Stimulated activated CD8-positive, alpha-beta memory T cell treated with anti-CD3 and anti-CD28 coated beads, Interleukin-7, amount 100 ng/mL, for 1 hour (primary cell): ENCODE measurements at regions not wholly inside any gene's neighbourhood (a gene's known extent, or its start where the extent isn't known, plus 50 kb on each side); places are given as distances from the start of the nearest gene placed in this dataset.
"Not testable (repeated sequence)": the region's sequence is repeated elsewhere in the genome, so short reads cannot be mapped to it uniquely, and the experiment has no call there.

Experiments
- DNase-seq, 2 donors: peaks; one replicate each; pipeline ENCODE4 v3.0.0-alpha.2; 2020; ENCODE audit warnings: low read depth in 2 of 2

DNA sequence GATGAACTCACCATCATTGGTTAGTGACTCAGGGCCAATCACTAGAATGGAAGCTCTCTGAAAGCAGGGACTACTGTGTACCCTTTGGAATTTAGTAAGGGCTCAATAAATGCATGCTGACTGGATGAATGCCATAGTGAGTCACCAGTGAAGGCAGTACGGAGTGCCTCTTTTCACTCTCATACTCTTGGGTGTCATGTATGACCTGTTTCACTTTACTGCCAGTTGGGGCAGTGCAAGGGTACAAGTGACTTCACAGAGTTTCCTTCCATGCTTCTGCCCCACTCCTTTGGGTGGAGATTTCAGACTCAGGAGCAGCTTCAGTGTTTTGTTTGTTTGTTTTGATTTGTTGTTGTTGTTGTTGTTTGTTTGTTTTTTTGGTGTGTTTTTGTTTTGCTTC is 57.7 kb downstream of the SOX3 start:
- DNase-seq = no peak

- no peak for DNase-seq
Observed at GRCh38 chrX:140440876-140441275, 64.0 kb downstream of the SOX3 start.

DNA sequence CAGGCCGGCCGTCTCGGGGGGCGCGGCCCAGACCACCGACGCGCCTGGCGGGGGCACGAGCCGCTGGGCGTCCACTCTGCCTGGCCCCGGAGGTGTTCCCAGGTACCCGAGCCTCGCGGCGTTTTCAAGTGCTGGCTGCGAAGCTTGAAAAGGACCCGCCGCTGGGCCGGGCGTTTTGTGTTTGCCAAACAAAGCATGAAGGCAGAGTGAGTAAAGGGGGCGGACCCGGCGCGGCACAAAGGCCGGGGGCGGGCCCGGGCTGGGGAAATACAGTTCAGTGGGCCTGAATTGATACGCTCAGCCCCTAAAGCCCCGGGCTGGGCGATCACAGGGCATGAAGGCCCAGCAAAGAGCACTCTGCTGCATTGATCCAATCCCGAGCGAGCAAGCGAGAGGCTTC is 65.4 kb downstream of the SOX3 start:
- no peak for DNase-seq

GRCh38 chrX:140434347-140434746 is 70.5 kb downstream of the SOX3 start:
- no peak for DNase-seq

DNA sequence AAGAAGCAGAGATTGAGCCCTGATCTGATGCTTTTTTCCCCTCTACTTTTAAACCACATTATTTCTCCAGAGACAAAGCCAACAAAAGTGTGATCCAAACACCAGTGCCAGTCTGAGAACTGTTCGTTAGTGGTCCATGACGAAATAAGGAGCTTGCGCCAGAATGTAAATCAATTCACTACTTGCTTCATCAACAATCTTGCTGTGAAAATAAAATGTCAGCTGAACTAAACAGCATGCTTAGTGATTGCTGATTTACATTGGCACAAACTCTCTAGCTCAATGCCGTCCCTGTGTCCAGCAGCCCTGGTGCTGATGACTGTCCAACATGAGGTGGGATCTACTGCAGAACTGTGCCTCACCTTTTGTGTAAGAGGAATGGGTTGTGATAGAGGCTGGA is 71.3 kb downstream of the SOX3 start:
- no peak for DNase-seq

DNA sequence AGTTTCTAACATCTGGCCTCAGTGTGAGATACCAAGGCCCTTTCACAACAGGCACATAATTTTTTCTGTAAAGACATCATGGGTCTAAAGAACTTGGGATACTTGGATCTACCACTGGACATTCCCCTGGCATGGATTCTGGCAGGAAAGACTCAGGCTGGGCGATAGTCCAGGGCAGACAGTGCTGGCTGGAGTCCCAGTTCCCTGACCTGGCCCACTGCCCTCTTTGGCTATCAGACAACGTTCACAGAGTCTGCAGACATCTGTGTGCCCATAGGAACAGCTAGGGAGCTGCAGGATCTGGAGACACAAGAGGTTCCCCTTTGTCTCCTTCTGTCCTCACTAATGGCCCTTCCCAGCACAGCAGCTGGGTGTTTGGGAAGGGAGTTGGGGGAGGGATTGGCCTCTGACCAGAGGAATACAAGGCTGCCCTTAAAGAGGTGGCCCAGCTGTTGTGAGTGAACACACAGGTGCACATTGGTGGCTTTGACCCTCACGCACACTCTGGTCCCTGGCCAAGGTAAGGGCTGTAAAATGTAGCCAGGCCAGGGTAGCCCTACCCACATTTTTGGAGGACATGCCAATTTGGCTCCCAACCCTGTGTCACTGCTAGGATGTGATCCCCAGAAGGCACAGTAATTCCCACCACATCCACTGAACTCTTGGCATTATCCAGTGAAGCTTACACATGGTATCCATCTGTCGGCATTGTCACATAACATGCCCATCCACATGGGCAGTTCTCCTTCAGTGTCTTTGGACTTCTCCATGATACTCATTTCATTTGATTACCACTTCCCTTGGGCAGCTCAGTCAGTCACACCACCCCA is 72.3 kb downstream of the SOX3 start:
- no peak for DNase-seq

- no peak for DNase-seq
Observed at GRCh38 chrX:140431521-140431920, 73.3 kb downstream of the SOX3 start.

DNA sequence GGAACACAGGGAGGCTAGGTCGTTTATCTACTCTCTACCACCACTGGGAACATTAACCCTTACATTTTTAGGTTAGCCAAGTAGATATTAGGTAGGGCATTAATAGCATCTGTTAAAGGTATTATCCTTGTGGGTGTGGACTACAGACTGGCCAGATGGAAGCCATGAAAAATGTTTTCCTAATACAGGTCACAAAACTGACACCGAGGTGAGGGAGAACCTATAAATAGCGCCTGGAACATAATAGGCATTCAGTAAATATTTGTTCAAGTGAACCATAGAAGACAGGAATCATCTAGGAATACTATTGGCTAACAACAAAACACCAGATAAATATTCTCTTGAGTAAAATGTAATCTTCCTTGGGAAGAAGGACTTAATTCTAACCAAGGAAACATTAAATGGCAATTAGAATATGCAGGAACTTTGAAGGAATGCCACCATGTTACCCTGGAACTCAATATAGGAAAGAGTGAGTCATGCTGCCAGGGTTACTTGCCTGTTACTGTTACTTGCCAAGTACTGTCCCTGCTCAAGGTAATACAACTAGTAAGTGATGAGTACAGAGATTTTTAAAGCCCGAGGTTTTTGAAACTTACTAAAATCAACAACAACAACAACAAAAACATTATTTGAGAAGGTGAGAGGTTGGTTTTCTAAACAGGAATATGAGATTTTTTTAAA is 79.0 kb downstream of the SOX3 start:
- no peak for DNase-seq

DNA sequence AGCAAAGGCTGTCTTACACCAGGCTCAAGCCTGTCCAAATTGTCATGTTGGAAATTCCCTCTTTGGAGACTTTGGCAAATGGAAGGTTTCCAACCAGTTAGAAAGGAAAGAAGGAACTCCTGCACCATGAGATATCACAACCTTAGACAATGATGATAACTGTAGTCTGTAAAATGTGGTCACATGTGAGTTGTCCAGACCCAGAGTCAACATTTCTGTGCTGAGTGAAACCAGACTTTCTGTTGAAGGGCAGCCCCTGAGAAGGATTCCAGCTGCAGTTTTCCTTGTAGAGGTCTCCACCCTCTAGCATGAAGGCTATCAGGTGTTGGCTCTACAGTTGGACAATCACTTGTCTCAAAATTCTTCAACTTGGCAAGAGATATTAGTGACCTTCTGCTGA is 82.4 kb downstream of the SOX3 start:
- DNase-seq = no peak

DNA sequence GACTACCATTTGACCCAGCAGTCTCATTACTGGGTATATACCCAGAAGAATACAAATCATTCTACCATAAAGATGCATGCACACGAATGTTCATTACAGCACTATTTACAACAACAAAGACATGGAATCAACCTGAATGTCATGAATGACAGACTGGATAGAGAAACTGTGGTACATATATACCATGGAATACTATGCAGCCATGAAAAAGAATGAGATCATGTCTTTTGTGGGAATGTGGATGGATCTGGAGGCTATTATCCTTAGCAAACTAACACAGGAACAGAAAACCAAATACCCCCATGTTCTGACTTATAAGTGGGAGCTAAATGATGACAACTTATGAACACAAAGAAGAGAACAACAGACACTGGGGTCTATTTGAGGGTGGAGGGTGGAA is 102.7 kb downstream of the SOX3 start:
- not testable (repeated sequence) for DNase-seq

GRCh38 chrX:140396326-140396725 is 108.5 kb downstream of the SOX3 start:
- DNase-seq = not testable (repeated sequence)

DNA sequence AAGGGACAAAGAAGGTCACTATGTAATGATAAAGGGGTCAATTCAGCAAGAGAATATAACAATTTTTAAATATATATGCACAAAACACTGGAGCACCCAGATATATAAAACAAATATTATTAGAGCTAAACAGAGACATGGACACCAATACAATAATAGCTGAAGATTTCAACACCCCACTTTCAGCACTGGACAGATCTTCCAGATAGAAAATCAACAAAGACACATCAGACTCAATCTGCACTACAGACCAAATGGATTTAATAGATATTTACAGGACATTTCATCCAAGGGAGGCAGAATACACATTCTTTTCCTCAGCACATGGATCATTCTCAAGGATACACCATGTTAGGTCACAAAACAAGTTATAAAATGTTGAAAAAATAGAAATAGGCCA is 111.4 kb downstream of the SOX3 start:
- no peak for DNase-seq

- DNase-seq = no peak
Observed at GRCh38 chrX:140391313-140391712, 113.6 kb downstream of the SOX3 start.

DNA sequence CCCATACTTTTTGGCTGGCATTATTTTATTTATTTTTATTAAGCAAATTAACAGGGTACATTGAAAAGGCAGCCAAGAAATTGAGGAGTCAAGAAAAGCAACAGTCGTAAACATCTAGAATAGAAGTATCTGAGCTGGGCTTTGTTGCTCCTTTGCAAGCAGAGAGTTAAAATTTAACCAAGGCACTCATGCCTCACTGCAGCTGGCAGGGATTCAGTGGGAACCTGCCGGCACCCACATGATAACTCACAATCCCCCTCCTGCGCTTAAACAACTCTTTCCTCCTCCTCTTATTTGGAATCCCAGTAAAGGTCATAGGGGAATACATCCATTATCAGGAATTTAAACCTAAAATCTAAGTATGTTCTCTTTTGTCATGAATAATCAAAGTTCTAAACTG is 115.5 kb downstream of the SOX3 start:
- DNase-seq = no peak

DNA sequence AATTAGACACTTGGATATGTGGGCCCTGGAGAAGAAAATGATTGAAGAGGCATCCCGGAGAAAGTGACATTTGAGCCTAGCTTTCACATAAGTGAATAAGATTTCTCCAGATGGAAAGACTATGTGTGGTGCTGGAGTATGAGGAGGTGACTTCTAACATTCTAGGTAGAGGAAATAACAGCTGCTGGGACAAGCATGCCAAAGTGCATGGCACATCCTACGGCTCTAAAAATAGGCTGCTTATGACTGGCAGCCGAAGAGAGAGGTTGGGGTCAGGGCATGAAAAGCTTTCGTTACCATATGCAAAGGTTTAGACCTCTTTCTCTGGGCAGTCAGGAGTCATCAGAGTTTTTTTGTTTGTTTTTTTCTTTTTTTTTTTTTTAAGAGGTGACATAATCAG is 142.0 kb downstream of the SOX3 start:
- no peak for DNase-seq

DNA sequence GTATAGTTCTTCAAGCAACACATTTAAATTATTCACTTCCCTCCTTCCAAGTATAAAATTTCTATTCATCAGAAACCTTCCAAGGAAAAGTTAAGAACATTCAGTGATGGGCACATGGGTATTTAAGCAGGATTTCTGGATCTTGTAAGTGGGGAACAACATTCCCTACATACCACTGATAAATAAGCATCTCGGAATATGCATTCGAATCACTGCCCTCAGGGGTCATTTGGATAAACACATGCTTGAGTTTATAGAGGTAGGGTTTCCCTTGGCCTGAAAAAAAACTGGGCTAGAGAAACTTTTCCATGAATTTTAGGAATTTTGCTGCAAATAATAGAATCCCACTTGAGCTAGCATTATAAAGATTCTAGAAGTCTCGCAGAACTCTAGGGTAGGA is 143.9 kb downstream of the SOX3 start:
- DNase-seq = no peak

DNA sequence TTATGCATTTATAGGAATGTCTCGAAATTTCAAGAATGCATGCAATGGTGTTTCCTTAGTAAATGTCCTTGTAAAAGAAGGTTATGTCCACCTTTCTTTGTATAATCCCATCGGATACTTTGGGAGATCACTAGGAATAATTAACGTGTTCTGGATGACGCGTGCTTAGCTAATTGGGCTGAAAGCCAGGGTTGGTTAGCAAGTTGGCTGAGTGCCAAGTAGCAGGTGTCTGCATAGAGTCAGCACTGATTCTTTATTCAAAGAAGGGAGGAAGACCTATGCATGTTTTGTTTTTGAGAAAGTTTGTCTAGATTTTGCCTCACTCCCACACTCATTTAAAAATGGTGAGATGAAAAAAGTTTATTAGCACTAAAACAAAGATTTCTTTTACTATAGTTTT is 144.6 kb downstream of the SOX3 start:
- DNase-seq = no peak

GRCh38 chrX:140355922-140356321 is 148.9 kb downstream of the SOX3 start:
- DNase-seq = no peak

DNA sequence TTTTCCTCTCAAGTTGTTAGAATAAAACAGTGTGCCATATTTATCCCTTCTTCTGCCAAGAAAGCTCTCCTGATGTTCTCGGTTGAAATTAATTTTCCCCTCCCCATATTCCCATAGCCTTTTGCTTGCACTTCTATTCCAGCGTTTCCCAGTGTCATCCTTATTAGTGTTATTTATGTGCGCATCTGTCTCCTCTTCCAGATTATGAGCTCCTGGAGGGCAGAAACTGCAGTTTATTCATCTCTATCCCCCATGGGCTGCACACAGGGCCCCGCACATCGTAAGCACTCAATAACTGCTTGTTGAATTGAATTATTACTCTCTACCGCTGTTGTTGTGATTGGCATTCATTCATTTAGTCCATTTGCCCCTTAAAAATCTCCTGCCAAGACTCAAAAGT is 149.4 kb downstream of the SOX3 start:
- no peak for DNase-seq

DNA sequence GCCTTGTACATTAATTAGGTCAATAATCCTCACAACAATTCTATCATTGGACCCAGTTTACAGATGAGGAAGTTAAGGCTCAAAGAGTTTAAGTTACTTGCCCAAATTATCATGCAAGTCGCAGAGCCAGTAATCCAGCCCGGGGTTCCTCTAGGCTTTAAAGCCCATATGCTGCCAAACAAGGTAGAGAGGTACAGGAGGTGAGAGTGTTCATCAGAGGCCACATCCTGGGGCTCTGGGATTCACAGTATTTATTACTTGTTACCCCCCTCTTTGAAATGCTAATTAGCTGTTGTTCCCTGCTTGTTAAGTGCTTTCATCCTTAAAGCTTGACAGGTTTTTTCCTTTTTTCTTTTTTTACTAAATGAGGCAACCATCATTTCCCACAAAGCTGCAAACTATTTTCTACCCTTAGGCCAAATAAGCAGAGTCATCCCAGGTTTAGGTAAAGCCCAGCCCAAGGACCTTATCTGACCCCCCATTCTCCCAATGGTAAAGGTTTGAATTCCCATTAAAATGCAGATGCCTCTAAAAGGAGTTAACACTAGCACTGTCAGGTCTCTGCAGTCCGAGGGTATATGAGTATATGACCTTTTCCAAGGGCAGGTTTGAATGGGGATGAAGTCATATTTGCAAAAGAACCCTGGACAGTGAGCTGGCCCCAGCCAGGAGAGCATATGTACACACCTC is 150.3 kb downstream of the SOX3 start:
- DNase-seq = no peak

- no peak for DNase-seq
Observed at GRCh38 chrX:140346729-140347128, 158.1 kb downstream of the SOX3 start.

GRCh38 chrX:140343226-140343868 is 161.5 kb downstream of the SOX3 start:
- DNase-seq = no peak
